HepG2 (cell line): ENCODE measurements at regions not wholly inside any gene's neighbourhood (a gene's known extent, or its start where the extent isn't known, plus 50 kb on each side); places are given as distances from the start of the nearest gene placed in this dataset.

Experiments used
- ATAC-seq: fragments of 200-7000 bp; cut with Tn5 transposase; 3 replicates; pipeline ENCODE4 v1.9.1; 2020; ENCODE audit warnings: mild to moderate bottlenecking, moderate library complexity
- BruUV-seq: library from RNA; stranded (reverse); fragments of 400-500 nt; replicated peaks from 2 replicates; lab custom pipeline; 2021; lab: Mats Ljungman, UMichigan
- CTCF ChIA-PET: fragments of 300-600 bp; formaldehyde crosslinking; extraction: SDS; loops from one replicate; lab custom pipeline; 2021; ENCODE audit warnings: low total read pairs, inconsistent platforms, low intra/inter-chr PET ratio; lab: Yijun Ruan, JAX
- POLR2A ChIA-PET: fragments of 350-600 bp; sonication (Branson Sonifier 250); formaldehyde crosslinking; loops from one replicate; lab custom pipeline; 2020; ENCODE audit warnings: antibody characterized with exemption, inconsistent platforms; lab: Yijun Ruan, JAX
- DNase-seq: peaks from one replicate; pipeline ENCODE4 v3.0.0-alpha.2; 2015; ENCODE audit warnings: low spot score
- FAIRE-seq: peaks from 3 replicates; lab custom pipeline; 2011; peaks lifted over from hg19 to GRCh38; lab: Jason Lieb, UNC
- H2AFZ ChIP-seq: one replicate; pipeline ENCODE4 v1.6.1; 2011; ENCODE audit warnings: low read length, inconsistent platforms
- H3K27ac ChIP-seq: fragments of 300-600 bp; 3 replicates; pipeline ENCODE4 v1.8.0; 2011; ENCODE audit warnings: mixed run types, mild to moderate bottlenecking, mixed read lengths, low read length, inconsistent platforms; ENCODE audit not compliant: insufficient read depth; ENCODE audit errors: extremely low read length
- H3K27me3 ChIP-seq, 2 experiments: fragments of 200-600 bp in 1 of 2; 2 replicates in 1 of 2; 3 replicates in 1 of 2; pipeline versions ENCODE4 v1.6.0 to v1.8.0; 2011; ENCODE audit warnings: low read length in 2 of 2, mild to moderate bottlenecking in 2 of 2, moderate library complexity in 2 of 2, inconsistent platforms in 1 of 2; ENCODE audit not compliant: insufficient read depth in 2 of 2, control insufficient read depth in 1 of 2
- H3K36me3 ChIP-seq, 2 experiments: fragments of 200-600 bp in 1 of 2; replicated peaks in 1 of 2; 2 replicates in 1 of 2; 3 replicates in 1 of 2; pipeline versions ENCODE4 v1.5.1 to v1.8.0; 2011; ENCODE audit warnings: low read length in 2 of 2, inconsistent platforms in 1 of 2; ENCODE audit not compliant: insufficient read depth in 2 of 2, control insufficient read depth in 1 of 2
- H3K4me1 ChIP-seq: 2 replicates; pipeline ENCODE4 v1.5.1; 2012; ENCODE audit warnings: low read length, inconsistent platforms; ENCODE audit not compliant: insufficient read depth
- H3K4me2 ChIP-seq: 2 replicates; pipeline ENCODE4 v1.6.0; 2011; ENCODE audit warnings: low read depth, low read length, inconsistent platforms
- H3K4me3 ChIP-seq, 3 experiments: fragments of 200-600 bp in 1 of 3; sonication (generic), shearing (Covaris generic) in 1 of 3; replicated peaks in 1 of 3; 2 replicates each; pipeline ENCODE4 v1.5.1; 2011 to 2016; ENCODE audit warnings: low read length in 3 of 3, inconsistent platforms in 2 of 3, low read depth in 2 of 3, mild to moderate bottlenecking in 2 of 3, control low read depth in 1 of 3, mixed read lengths in 1 of 3; ENCODE audit not compliant: insufficient read depth in 1 of 3
- H3K79me2 ChIP-seq: one replicate; pipeline ENCODE4 v1.6.1; 2011; ENCODE audit warnings: low read length, inconsistent platforms; ENCODE audit not compliant: insufficient read depth
- H3K9ac ChIP-seq: 2 replicates; pipeline ENCODE4 v1.6.0; 2011; ENCODE audit warnings: mild to moderate bottlenecking, low read depth, low read length, inconsistent platforms; ENCODE audit not compliant: insufficient read depth
- H3K9me3 ChIP-seq: 2 replicates; pipeline ENCODE4 v1.5.1; 2012; ENCODE audit warnings: mild to moderate bottlenecking, low read length
- H4K20me1 ChIP-seq: 2 replicates; pipeline ENCODE4 v1.6.0; 2011; ENCODE audit warnings: inconsistent platforms, mild to moderate bottlenecking, low read length, moderate library complexity; ENCODE audit not compliant: insufficient read depth
- AKAP8 ChIP-seq: sonication (generic); formaldehyde crosslinking; IDR thresholded peaks from 2 replicates; pipeline ENCODE4 v1.5.1; 2020; ENCODE audit warnings: mild to moderate bottlenecking, missing genetic modification reagents
- HMG20B ChIP-seq: conservative IDR thresholded peaks from 2 replicates; pipeline ENCODE4 v1.6.1; 2016; ENCODE audit warnings: missing genetic modification reagents, missing compliant biosample characterization
- KMT2A ChIP-seq: sonication (generic); formaldehyde crosslinking; IDR thresholded peaks from 2 replicates; pipeline ENCODE4 v1.4.0; 2020; ENCODE audit warnings: missing genetic modification reagents
- SAP130 ChIP-seq: IDR thresholded peaks from 2 replicates; pipeline ENCODE4 v1.6.1; 2016; ENCODE audit warnings: low read depth
- SNRNP70 ChIP-seq: fragments of 200-400 bp; formaldehyde crosslinking; IDR thresholded peaks from 2 replicates; pipeline ENCODE4 v1.6.1; 2017; ENCODE audit warnings: mild to moderate bottlenecking, low read depth, low read length, moderate library complexity
- ZNF18 ChIP-seq: sonication (generic); formaldehyde crosslinking; IDR thresholded peaks from 2 replicates; pipeline ENCODE4 v1.8.0; 2022; ENCODE audit warnings: mild to moderate bottlenecking, missing genetic modification reagents; ENCODE audit not compliant: insufficient replicate concordance
- ZNF333 ChIP-seq: sonication (generic); formaldehyde crosslinking; IDR thresholded peaks from 2 replicates; pipeline ENCODE4 v1.4.0; 2020; ENCODE audit warnings: mild to moderate bottlenecking, missing genetic modification reagents, borderline replicate concordance
- ZNF772 ChIP-seq: sonication (generic); formaldehyde crosslinking; IDR thresholded peaks from 2 replicates; pipeline ENCODE4 v1.5.0; 2020; ENCODE audit warnings: mild to moderate bottlenecking, missing genetic modification reagents
- WGBS: methylation state at CpG from one replicate; pipeline ENCODE4 v1.1.6; 2017; ENCODE audit warnings: low lambda C conversion rate; 5-methylcytosine and 5-hydroxymethylcytosine counted together
- in situ Hi-C: cut with HindIII; loops from 2 replicates; pipeline ENCODE4 v1.10.0; 2017; ENCODE audit warnings: low pct_unique_long_range_greater_than_20kb; ENCODE audit not compliant: extremely low pct_ligation_motif_present
- intact Hi-C: fragments of 100-400 bp; cut with micrococcal nuclease; formaldehyde crosslinking; loops from one replicate; pipeline ENCODE4 v1.10.0; 2022; ENCODE audit not compliant: unreplicated experiment
- TF ChIP-seq, protein P1 (sequence below): sonication (generic); formaldehyde crosslinking; IDR thresholded peaks from 2 replicates; pipeline ENCODE4 v1.5.0; 2020; ENCODE audit warnings: mild to moderate bottlenecking, missing genetic modification reagents
- TF ChIP-seq, protein P2 (sequence below): IDR thresholded peaks from 2 replicates; pipeline ENCODE4 v1.6.1; 2018; ENCODE audit warnings: missing genetic modification reagents, mild to moderate bottlenecking, missing compliant biosample characterization

DNA sequence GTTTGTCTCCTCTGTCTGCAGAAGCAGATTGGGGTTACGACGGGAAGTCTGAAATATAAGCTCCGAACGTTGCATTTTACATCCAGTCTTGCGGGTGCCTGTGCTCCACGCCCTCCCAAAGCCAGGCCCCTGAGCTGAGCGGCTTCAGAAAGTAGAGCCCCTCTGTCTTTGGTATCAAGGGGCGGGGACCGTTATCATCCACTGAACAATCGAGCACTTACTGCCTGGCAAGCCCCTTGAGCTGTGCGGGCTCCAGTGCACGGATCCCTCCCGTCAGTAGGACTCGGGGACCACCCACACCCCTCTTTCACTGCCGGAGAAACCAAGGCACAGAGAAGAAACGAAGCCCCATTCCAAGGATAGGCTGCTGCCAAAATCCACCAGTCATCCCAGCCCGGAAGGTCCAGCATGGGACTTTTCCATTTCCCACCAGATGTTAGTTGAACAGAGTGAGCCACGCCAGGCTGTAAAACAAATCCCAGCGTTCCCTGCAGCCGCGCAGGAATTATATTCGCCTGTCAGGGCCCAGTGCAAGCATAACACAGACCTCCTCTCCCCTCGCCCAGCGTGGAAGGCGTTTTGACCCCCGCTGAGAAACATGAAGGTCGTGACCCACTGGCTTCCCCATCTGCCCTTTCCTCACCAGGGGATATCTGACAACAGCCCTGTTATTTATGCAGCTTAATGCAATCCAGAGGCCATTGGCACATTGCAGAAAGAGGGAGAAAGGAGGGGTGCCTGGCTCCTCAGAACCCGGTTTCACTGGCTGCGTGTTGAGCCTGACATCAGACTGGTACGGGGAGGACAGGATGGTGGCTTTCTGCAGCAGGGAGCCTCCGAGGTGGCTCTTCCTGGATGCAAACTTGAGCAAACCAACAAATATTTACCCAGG, 212.2 kb upstream of the FOXF1 start:
- Histone ChIP-seq H2AFZ (no peak overlapping the region), H3K27ac (no peak overlapping the region), H4K20me1 (peaks cover 4% of the 10 kb centered on the region; the same call in 1 of the 2 replicates), H3K27me3 (peaks cover 18 to 88% of the 10 kb centered on the region in 2 experiments), H3K79me2 (no peaks in the 10 kb centered on the region), H3K4me1 (no peaks in the 10 kb centered on the region), H3K9me3 (no peaks in the 10 kb centered on the region), H3K4me2 (no peak overlapping the region), H3K9ac (no peak overlapping the region), H3K4me3 (no peak overlapping the region), H3K36me3 (no peaks in the 10 kb centered on the region)
- POLR2A ChIA-PET = no interaction called here
- no peak for DNase-seq
- ATAC-seq = no peak
- FAIRE-seq = no peak
- intact Hi-C loops (no loop called here), in situ Hi-C loops (no loop called here)
- BruUV-seq = no TSS peak
- CTCF ChIA-PET = no interaction called here
- TF ChIP-seq, protein P1, sequence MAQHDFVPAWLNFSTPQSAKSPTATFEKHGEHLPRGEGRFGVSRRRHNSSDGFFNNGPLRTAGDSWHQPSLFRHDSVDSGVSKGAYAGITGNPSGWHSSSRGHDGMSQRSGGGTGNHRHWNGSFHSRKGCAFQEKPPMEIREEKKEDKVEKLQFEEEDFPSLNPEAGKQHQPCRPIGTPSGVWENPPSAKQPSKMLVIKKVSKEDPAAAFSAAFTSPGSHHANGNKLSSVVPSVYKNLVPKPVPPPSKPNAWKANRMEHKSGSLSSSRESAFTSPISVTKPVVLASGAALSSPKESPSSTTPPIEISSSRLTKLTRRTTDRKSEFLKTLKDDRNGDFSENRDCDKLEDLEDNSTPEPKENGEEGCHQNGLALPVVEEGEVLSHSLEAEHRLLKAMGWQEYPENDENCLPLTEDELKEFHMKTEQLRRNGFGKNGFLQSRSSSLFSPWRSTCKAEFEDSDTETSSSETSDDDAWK (CRISPR knock-in tag) = no peak
- no peak for TF ChIP-seq SNRNP70
- no peak for TF ChIP-seq SAP130 (CRISPR knock-in tag)
- no peak for TF ChIP-seq ZNF772 (CRISPR knock-in tag)
- TF ChIP-seq KMT2A = no peak
- TF ChIP-seq, protein P2, sequence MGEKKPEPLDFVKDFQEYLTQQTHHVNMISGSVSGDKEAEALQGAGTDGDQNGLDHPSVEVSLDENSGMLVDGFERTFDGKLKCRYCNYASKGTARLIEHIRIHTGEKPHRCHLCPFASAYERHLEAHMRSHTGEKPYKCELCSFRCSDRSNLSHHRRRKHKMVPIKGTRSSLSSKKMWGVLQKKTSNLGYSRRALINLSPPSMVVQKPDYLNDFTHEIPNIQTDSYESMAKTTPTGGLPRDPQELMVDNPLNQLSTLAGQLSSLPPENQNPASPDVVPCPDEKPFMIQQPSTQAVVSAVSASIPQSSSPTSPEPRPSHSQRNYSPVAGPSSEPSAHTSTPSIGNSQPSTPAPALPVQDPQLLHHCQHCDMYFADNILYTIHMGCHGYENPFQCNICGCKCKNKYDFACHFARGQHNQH (CRISPR knock-in tag) = no peak
- no peak for TF ChIP-seq HMG20B (CRISPR knock-in tag)
- no peak for TF ChIP-seq ZNF18 (CRISPR knock-in tag)
- no peak for TF ChIP-seq ZNF333 (CRISPR knock-in tag)
- TF ChIP-seq AKAP8 = no peak
- WGBS = 3% methylated on average over 24 of the region's 31 CpGs
